Panc1 (cell line): ENCODE measurements at regions not wholly inside any gene's neighbourhood (a gene's known extent, or its start where the extent isn't known, plus 50 kb on each side); places are given as distances from the start of the nearest gene placed in this dataset.

Experiments used
- ATAC-seq: fragments of 200-7000 bp; cut with Tn5 transposase; 2 replicates; pipeline ENCODE4 v1.9.1; 2020; ENCODE audit warnings: mild to moderate bottlenecking, moderate library complexity
- BruUV-seq: library from RNA; stranded (reverse); fragments of 400-500 nt; replicated peaks from 2 replicates; lab custom pipeline; 2021; lab: Mats Ljungman, UMichigan
- CTCF ChIA-PET: fragments of 300-600 bp; sonication (Branson Sonifier 250); formaldehyde crosslinking; loops from one replicate; lab custom pipeline; 2022; ENCODE audit warnings: antibody characterized with exemption; lab: Charles Lee
- POLR2A ChIA-PET: fragments of 300-600 bp; sonication (Branson Sonifier 250); formaldehyde crosslinking; loops from one replicate; lab custom pipeline; 2022; ENCODE audit warnings: antibody characterized with exemption; lab: Charles Lee
- DNase-seq: peaks from one replicate; pipeline ENCODE4 v3.0.0-alpha.2; 2010; ENCODE audit warnings: low read depth, low spot score
- H3K27ac ChIP-seq: 2 replicates; pipeline ENCODE4 v1.5.1; 2011; ENCODE audit warnings: mild to moderate bottlenecking, low read length, inconsistent platforms
- H3K27me3 ChIP-seq: fragments of 200-500 bp; sonication (Bioruptor generic); 2 replicates; pipeline ENCODE4 v1.6.0; 2014; ENCODE audit warnings: low read length, inconsistent platforms; ENCODE audit not compliant: control insufficient read depth, insufficient read depth
- H3K36me3 ChIP-seq: fragments of 200-500 bp; sonication (Bioruptor generic); 2 replicates; pipeline ENCODE4 v1.5.1; 2014; ENCODE audit warnings: inconsistent platforms, mild to moderate bottlenecking, low read length, moderate library complexity; ENCODE audit not compliant: control insufficient read depth, insufficient read depth
- H3K4me1 ChIP-seq: 2 replicates; pipeline ENCODE4 v1.5.1; 2011; ENCODE audit warnings: inconsistent platforms, mild to moderate bottlenecking, low read length, moderate library complexity; ENCODE audit not compliant: control insufficient read depth, insufficient read depth
- H3K4me3 ChIP-seq, 2 experiments: 2 replicates each; pipeline ENCODE4 v1.5.1; 2011 to 2012; ENCODE audit warnings: low read depth in 2 of 2, low read length in 2 of 2, mild to moderate bottlenecking in 2 of 2, inconsistent platforms in 1 of 2, moderate library complexity in 1 of 2
- H3K9me3 ChIP-seq: fragments of 200-500 bp; sonication (Bioruptor generic); 2 replicates; pipeline ENCODE4 v1.5.1; 2014; ENCODE audit warnings: low read depth, mild to moderate bottlenecking, inconsistent platforms, low read length, moderate library complexity; ENCODE audit not compliant: control insufficient read depth, insufficient read depth
- POLR2AphosphoS5 ChIP-seq: IDR thresholded peaks from 2 replicates; pipeline ENCODE4 v1.6.1; 2012; ENCODE audit warnings: mild to moderate bottlenecking, low read depth, low read length, moderate library complexity
- SIN3A ChIP-seq: IDR thresholded peaks from 2 replicates; pipeline ENCODE4 v1.6.1; 2012; ENCODE audit warnings: low read depth, mild to moderate bottlenecking, low read length, moderate library complexity, borderline replicate concordance; ENCODE audit not compliant: insufficient read depth
- TCF7L2 ChIP-seq: IDR thresholded peaks from 2 replicates; pipeline ENCODE4 v1.6.1; 2011; ENCODE audit warnings: mild to moderate bottlenecking, low read depth, low read length, inconsistent platforms
- in situ Hi-C: cut with HindIII; loops from 2 replicates; pipeline ENCODE4 v1.10.0; 2016; ENCODE audit warnings: low sequenced_read_pairs, low pct_unique_long_range_greater_than_20kb
- intact Hi-C: fragments of 100-400 bp; cut with micrococcal nuclease; formaldehyde crosslinking; loops from one replicate; pipeline ENCODE4 v1.10.0; 2022; ENCODE audit not compliant: unreplicated experiment
- TF ChIP-seq, protein P1 (sequence below): fragments of 450-650 bp; IDR thresholded peaks from 2 replicates; pipeline ENCODE4 v1.5.1; 2017; ENCODE audit warnings: mild to moderate bottlenecking
- TF ChIP-seq, protein P2 (sequence below), 2 experiments: IDR thresholded peaks; 2 replicates each; pipeline ENCODE4 v1.6.1; 2011 to 2012; ENCODE audit warnings: low read depth in 2 of 2, control low read depth in 1 of 2, low read length in 1 of 2, mild to moderate bottlenecking in 1 of 2, moderate library complexity in 1 of 2; ENCODE audit not compliant: insufficient read depth in 1 of 2

DNA sequence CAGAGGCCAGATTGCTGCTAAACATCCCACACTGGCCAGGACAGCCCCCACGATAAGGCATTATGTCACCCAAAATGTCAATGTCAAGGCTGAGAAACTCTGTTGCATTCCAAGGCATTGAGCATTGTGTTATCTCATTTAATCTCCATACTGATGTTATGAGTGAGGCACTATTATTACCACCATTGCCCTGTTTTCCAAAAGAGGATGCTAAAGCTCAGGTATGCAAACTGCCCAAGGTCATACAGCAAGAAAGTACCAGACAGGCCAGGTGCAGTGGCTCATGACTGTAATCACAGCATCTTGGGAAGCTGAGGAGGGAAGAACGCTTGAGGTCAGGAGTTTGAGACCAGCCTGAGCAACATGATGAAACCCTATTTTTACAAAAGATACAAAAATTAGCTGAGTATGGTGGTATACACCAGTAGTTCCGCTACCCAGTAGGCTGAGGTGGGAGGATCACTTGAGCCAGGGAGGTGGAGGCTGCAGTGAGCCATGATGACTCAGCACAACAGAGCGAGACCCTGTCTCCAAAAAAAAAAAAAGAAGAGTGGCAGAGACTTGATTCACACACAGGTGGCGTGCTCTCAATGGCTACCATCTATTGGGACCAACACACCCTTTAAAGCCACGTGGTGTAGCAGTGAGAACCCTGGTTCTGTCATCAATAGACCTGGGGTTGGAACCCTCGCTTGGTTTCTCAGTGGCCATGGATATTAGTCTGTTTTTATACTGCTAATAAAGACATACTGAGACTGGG, 58.8 kb upstream of the GRIN2A start:
- Histone ChIP-seq H3K36me3 (no peaks in the 10 kb centered on the region), H3K9me3 (no peaks in the 10 kb centered on the region), H3K27ac (no peak overlapping the region), H3K27me3 (peaks cover 2% of the 10 kb centered on the region; the same call in 1 of the 2 replicates), H3K4me1 (no peaks in the 10 kb centered on the region), H3K4me3 (no peak overlapping the region)
- no TSS peak for BruUV-seq
- DNase-seq = no peak
- intact Hi-C loops (no loop called here), in situ Hi-C loops (no loop called here)
- no peak for ATAC-seq
- ChIA-PET POLR2A (no interaction called here), CTCF (no interaction called here)
- TF ChIP-seq, protein P1, sequence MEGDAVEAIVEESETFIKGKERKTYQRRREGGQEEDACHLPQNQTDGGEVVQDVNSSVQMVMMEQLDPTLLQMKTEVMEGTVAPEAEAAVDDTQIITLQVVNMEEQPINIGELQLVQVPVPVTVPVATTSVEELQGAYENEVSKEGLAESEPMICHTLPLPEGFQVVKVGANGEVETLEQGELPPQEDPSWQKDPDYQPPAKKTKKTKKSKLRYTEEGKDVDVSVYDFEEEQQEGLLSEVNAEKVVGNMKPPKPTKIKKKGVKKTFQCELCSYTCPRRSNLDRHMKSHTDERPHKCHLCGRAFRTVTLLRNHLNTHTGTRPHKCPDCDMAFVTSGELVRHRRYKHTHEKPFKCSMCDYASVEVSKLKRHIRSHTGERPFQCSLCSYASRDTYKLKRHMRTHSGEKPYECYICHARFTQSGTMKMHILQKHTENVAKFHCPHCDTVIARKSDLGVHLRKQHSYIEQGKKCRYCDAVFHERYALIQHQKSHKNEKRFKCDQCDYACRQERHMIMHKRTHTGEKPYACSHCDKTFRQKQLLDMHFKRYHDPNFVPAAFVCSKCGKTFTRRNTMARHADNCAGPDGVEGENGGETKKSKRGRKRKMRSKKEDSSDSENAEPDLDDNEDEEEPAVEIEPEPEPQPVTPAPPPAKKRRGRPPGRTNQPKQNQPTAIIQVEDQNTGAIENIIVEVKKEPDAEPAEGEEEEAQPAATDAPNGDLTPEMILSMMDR = no peak
- TF ChIP-seq POLR2AphosphoS5 (no peak), SIN3A (no peak)
- TF ChIP-seq, protein P2, sequence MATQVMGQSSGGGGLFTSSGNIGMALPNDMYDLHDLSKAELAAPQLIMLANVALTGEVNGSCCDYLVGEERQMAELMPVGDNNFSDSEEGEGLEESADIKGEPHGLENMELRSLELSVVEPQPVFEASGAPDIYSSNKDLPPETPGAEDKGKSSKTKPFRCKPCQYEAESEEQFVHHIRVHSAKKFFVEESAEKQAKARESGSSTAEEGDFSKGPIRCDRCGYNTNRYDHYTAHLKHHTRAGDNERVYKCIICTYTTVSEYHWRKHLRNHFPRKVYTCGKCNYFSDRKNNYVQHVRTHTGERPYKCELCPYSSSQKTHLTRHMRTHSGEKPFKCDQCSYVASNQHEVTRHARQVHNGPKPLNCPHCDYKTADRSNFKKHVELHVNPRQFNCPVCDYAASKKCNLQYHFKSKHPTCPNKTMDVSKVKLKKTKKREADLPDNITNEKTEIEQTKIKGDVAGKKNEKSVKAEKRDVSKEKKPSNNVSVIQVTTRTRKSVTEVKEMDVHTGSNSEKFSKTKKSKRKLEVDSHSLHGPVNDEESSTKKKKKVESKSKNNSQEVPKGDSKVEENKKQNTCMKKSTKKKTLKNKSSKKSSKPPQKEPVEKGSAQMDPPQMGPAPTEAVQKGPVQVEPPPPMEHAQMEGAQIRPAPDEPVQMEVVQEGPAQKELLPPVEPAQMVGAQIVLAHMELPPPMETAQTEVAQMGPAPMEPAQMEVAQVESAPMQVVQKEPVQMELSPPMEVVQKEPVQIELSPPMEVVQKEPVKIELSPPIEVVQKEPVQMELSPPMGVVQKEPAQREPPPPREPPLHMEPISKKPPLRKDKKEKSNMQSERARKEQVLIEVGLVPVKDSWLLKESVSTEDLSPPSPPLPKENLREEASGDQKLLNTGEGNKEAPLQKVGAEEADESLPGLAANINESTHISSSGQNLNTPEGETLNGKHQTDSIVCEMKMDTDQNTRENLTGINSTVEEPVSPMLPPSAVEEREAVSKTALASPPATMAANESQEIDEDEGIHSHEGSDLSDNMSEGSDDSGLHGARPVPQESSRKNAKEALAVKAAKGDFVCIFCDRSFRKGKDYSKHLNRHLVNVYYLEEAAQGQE (IDR thresholded peaks at IDR 0.05; ENCODE audit: insufficient read depth in 1 of 2, low read depth in 2 of 2, low read length in 1 of 2) = no peak

DNA sequence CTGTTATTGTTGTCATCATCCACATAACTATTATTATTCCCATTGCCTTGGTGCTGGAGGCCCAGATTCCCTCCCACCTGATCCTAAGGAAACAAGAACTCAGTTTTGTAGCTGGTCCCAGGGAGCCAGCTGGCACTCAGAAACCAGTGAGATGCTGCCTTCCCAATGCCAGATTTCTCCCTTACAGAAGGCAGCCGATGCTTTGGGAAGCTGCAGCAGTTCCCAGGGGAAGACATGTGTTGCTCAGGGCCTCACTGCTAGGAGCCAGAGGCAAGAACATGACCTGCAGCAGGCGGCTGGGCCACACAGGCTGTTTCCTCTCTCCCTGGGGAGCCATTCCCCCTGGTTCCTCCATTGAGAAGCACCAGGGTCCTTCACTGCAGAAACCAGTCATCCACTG, 59.9 kb upstream of the GRIN2A start:
- Histone ChIP-seq H3K4me3 (no peak overlapping the region), H3K4me1 (no peaks in the 10 kb centered on the region), H3K27me3 (0 out of 2 replicates have a peak, but pooled peaks cover 2% of the 10 kb centered on the region), H3K27ac (no peak overlapping the region), H3K36me3 (no peaks in the 10 kb centered on the region), H3K9me3 (no peaks in the 10 kb centered on the region)
- intact Hi-C loops (no loop called here), in situ Hi-C loops (no loop called here)
- CTCF ChIA-PET = no interaction called here
- TF ChIP-seq TCF7L2 = no peak
- TF ChIP-seq POLR2AphosphoS5 = no peak
- no peak for TF ChIP-seq SIN3A
- TF ChIP-seq, protein P2 (IDR thresholded peaks at IDR 0.05; ENCODE audit: insufficient read depth in 1 of 2, low read depth in 2 of 2, low read length in 1 of 2) = no peak
- TF ChIP-seq, protein P1 = no peak
- no TSS peak for BruUV-seq
- POLR2A ChIA-PET = no interaction called here
- ATAC-seq = no peak
- DNase-seq = no peak
